HepG2 (cell line): ENCODE measurements at regions not wholly inside any gene's neighbourhood (a gene's known extent, or its start where the extent isn't known, plus 50 kb on each side); places are given as distances from the start of the nearest gene placed in this dataset.

Experiments
- ATAC-seq: fragments of 200-7000 bp; cut with Tn5 transposase; 3 replicates; pipeline ENCODE4 v1.9.1; 2020; ENCODE audit warnings: mild to moderate bottlenecking, moderate library complexity
- BruUV-seq: library from RNA; stranded (reverse); fragments of 400-500 nt; replicated peaks from 2 replicates; lab custom pipeline; 2021; lab: Mats Ljungman, UMichigan
- CTCF ChIA-PET: fragments of 300-600 bp; formaldehyde crosslinking; extraction: SDS; loops from one replicate; lab custom pipeline; 2021; ENCODE audit warnings: low total read pairs, inconsistent platforms, low intra/inter-chr PET ratio; lab: Yijun Ruan, JAX
- POLR2A ChIA-PET: fragments of 350-600 bp; sonication (Branson Sonifier 250); formaldehyde crosslinking; loops from one replicate; lab custom pipeline; 2020; ENCODE audit warnings: antibody characterized with exemption, inconsistent platforms; lab: Yijun Ruan, JAX
- DNase-seq: peaks from one replicate; pipeline ENCODE4 v3.0.0-alpha.2; 2015; ENCODE audit warnings: low spot score
- FAIRE-seq: peaks from 3 replicates; lab custom pipeline; 2011; peaks lifted over from hg19 to GRCh38; lab: Jason Lieb, UNC
- H2AFZ ChIP-seq: one replicate; pipeline ENCODE4 v1.6.1; 2011; ENCODE audit warnings: low read length, inconsistent platforms
- H3K27ac ChIP-seq: fragments of 300-600 bp; 3 replicates; pipeline ENCODE4 v1.8.0; 2011; ENCODE audit warnings: mixed run types, mild to moderate bottlenecking, mixed read lengths, low read length, inconsistent platforms; ENCODE audit not compliant: insufficient read depth; ENCODE audit errors: extremely low read length
- H3K27me3 ChIP-seq, 2 experiments: fragments of 200-600 bp in 1 of 2; 2 replicates in 1 of 2; 3 replicates in 1 of 2; pipeline versions ENCODE4 v1.6.0 to v1.8.0; 2011; ENCODE audit warnings: low read length in 2 of 2, mild to moderate bottlenecking in 2 of 2, moderate library complexity in 2 of 2, inconsistent platforms in 1 of 2; ENCODE audit not compliant: insufficient read depth in 2 of 2, control insufficient read depth in 1 of 2
- H3K36me3 ChIP-seq, 2 experiments: fragments of 200-600 bp in 1 of 2; replicated peaks in 1 of 2; 2 replicates in 1 of 2; 3 replicates in 1 of 2; pipeline versions ENCODE4 v1.5.1 to v1.8.0; 2011; ENCODE audit warnings: low read length in 2 of 2, inconsistent platforms in 1 of 2; ENCODE audit not compliant: insufficient read depth in 2 of 2, control insufficient read depth in 1 of 2
- H3K4me1 ChIP-seq: 2 replicates; pipeline ENCODE4 v1.5.1; 2012; ENCODE audit warnings: low read length, inconsistent platforms; ENCODE audit not compliant: insufficient read depth
- H3K4me2 ChIP-seq: 2 replicates; pipeline ENCODE4 v1.6.0; 2011; ENCODE audit warnings: low read depth, low read length, inconsistent platforms
- H3K4me3 ChIP-seq, 3 experiments: fragments of 200-600 bp in 1 of 3; sonication (generic), shearing (Covaris generic) in 1 of 3; replicated peaks in 1 of 3; 2 replicates each; pipeline ENCODE4 v1.5.1; 2011 to 2016; ENCODE audit warnings: low read length in 3 of 3, inconsistent platforms in 2 of 3, low read depth in 2 of 3, mild to moderate bottlenecking in 2 of 3, control low read depth in 1 of 3, mixed read lengths in 1 of 3; ENCODE audit not compliant: insufficient read depth in 1 of 3
- H3K79me2 ChIP-seq: one replicate; pipeline ENCODE4 v1.6.1; 2011; ENCODE audit warnings: low read length, inconsistent platforms; ENCODE audit not compliant: insufficient read depth
- H3K9ac ChIP-seq: 2 replicates; pipeline ENCODE4 v1.6.0; 2011; ENCODE audit warnings: mild to moderate bottlenecking, low read depth, low read length, inconsistent platforms; ENCODE audit not compliant: insufficient read depth
- H3K9me3 ChIP-seq: 2 replicates; pipeline ENCODE4 v1.5.1; 2012; ENCODE audit warnings: mild to moderate bottlenecking, low read length
- H4K20me1 ChIP-seq: 2 replicates; pipeline ENCODE4 v1.6.0; 2011; ENCODE audit warnings: inconsistent platforms, mild to moderate bottlenecking, low read length, moderate library complexity; ENCODE audit not compliant: insufficient read depth
- FOXP1 ChIP-seq, 2 experiments: fragments of 450-650 bp in 1 of 2; IDR thresholded peaks; 2 replicates each; pipeline ENCODE4 v1.6.1; 2017 to 2018; ENCODE audit warnings: antibody characterized with exemption in 1 of 2
- MTERF4 ChIP-seq: sonication (generic); formaldehyde crosslinking; IDR thresholded peaks from 2 replicates; pipeline ENCODE4 v1.8.0; 2023; ENCODE audit warnings: mild to moderate bottlenecking, missing genetic modification reagents
- NFIB ChIP-seq: sonication (generic); formaldehyde crosslinking; IDR thresholded peaks from 2 replicates; pipeline ENCODE4 v1.9.0; 2021; ENCODE audit warnings: missing genetic modification reagents, mild to moderate bottlenecking, borderline replicate concordance
- SOX13 ChIP-seq, 3 experiments: fragments of 450-650 bp in 1 of 3; sonication (generic) in 1 of 3; formaldehyde crosslinking in 1 of 3; IDR thresholded peaks in 2 of 3; conservative IDR thresholded peaks in 1 of 3; 2 replicates each; pipeline versions ENCODE4 v1.5.0 to v1.6.1; 2016 to 2020; ENCODE audit warnings: antibody characterized with exemption in 1 of 3, mild to moderate bottlenecking in 1 of 3, missing compliant biosample characterization in 1 of 3, missing genetic modification reagents in 1 of 3, moderate library complexity in 1 of 3
- SP5 ChIP-seq: IDR thresholded peaks from 2 replicates; pipeline ENCODE4 v1.6.1; 2016; ENCODE audit warnings: low read depth, borderline replicate concordance
- TAF15 ChIP-seq: fragments of 200-400 bp; formaldehyde crosslinking; IDR thresholded peaks from one replicate; pipeline ENCODE4 v1.6.1; 2018; ENCODE audit warnings: mild to moderate bottlenecking, low read depth, low read length; ENCODE audit not compliant: poor library complexity, severe bottlenecking
- ZFX ChIP-seq: sonication (generic); formaldehyde crosslinking; IDR thresholded peaks from 2 replicates; pipeline ENCODE4 v1.4.0; 2020; ENCODE audit warnings: mild to moderate bottlenecking, low read depth, missing genetic modification reagents, moderate library complexity
- ZNF430 ChIP-seq: sonication (generic); formaldehyde crosslinking; IDR thresholded peaks from 2 replicates; pipeline ENCODE4 v1.9.0; 2021; ENCODE audit warnings: mild to moderate bottlenecking, missing genetic modification reagents
- ZNF672 ChIP-seq: sonication (generic); formaldehyde crosslinking; IDR thresholded peaks from 2 replicates; pipeline ENCODE4 v1.8.1; 2022; ENCODE audit warnings: missing genetic modification reagents
- ZNF770 ChIP-seq: sonication (generic); formaldehyde crosslinking; IDR thresholded peaks from 2 replicates; pipeline ENCODE4 v1.5.0; 2020; ENCODE audit warnings: mild to moderate bottlenecking, missing genetic modification reagents
- WGBS: methylation state at CpG from one replicate; pipeline ENCODE4 v1.1.6; 2017; ENCODE audit warnings: low lambda C conversion rate; 5-methylcytosine and 5-hydroxymethylcytosine counted together
- in situ Hi-C: cut with HindIII; loops from 2 replicates; pipeline ENCODE4 v1.10.0; 2017; ENCODE audit warnings: low pct_unique_long_range_greater_than_20kb; ENCODE audit not compliant: extremely low pct_ligation_motif_present
- intact Hi-C: fragments of 100-400 bp; cut with micrococcal nuclease; formaldehyde crosslinking; loops from one replicate; pipeline ENCODE4 v1.10.0; 2022; ENCODE audit not compliant: unreplicated experiment

- Histone ChIP-seq H3K4me2 (no peak overlapping the region), H2AFZ (no peak overlapping the region), H3K36me3 (no peaks in the 10 kb centered on the region), H3K4me1 (no peaks in the 10 kb centered on the region), H4K20me1 (peaks cover 2% of the 10 kb centered on the region; the same call in 1 of the 2 replicates), H3K9ac (no peak overlapping the region), H3K27me3 (peaks cover 11 to 66% of the 10 kb centered on the region in 2 experiments; a peak in 3 of 5 replicates), H3K4me3 (no peak overlapping the region), H3K27ac (no peak overlapping the region), H3K9me3 (peaks cover 21% of the 10 kb centered on the region), H3K79me2 (no peaks in the 10 kb centered on the region)
- FAIRE-seq (no peak), DNase-seq (no peak), ATAC-seq (no peak)
- 49% methylated on average over 5 of the region's 13 CpGs for WGBS
- no TSS peak for BruUV-seq
- in situ Hi-C loops = no loop called here
- ChIA-PET POLR2A (no interaction called here), CTCF (no interaction called here)
- TF ChIP-seq NFIB (CRISPR knock-in tag) = no peak
- TF ChIP-seq ZFX (CRISPR knock-in tag) = no peak
- TF ChIP-seq SP5 (CRISPR knock-in tag) = no peak
- no peak for TF ChIP-seq ZNF430 (CRISPR knock-in tag)
- TF ChIP-seq SOX13 (IDR thresholded peaks at IDR 0.05) = no peak
- no peak for TF ChIP-seq SOX13 (CRISPR knock-in tag; conservative IDR thresholded peaks at IDR 0.05 in 1 of 2, IDR thresholded peaks at IDR 0.05 in 1 of 2)
- no peak for TF ChIP-seq FOXP1 (IDR thresholded peaks at IDR 0.05)
- no peak for TF ChIP-seq FOXP1 (CRISPR knock-in tag; IDR thresholded peaks at IDR 0.05)
- no peak for TF ChIP-seq TAF15
- TF ChIP-seq ZNF770 (CRISPR knock-in tag) = no peak
- TF ChIP-seq MTERF4 (CRISPR knock-in tag) = no peak
- TF ChIP-seq ZNF672 = no peak
- TF ChIP-seq, all 625 proteins: peak for 0
- intact Hi-C loops = no loop called here
These were observed 70.3 kb downstream of the KCNF1 start for GRCh38 chr2:10981941-10982431.
